Fibroblast of skin of left quadriceps (primary cell): ENCODE measurements at regions not wholly inside any gene's neighbourhood (a gene's known extent, or its start where the extent isn't known, plus 50 kb on each side); places are given as distances from the start of the nearest gene placed in this dataset.
A peak's percentile ranks its signal among the peaks of the same experiment; 100 is the strongest.

ENCODE experiments used
- DNase-seq, 2 experiments: peaks; one replicate each; pipeline ENCODE4 v3.0.0-alpha.2; 2013; ENCODE audit warnings: low read depth in 2 of 2

DNA sequence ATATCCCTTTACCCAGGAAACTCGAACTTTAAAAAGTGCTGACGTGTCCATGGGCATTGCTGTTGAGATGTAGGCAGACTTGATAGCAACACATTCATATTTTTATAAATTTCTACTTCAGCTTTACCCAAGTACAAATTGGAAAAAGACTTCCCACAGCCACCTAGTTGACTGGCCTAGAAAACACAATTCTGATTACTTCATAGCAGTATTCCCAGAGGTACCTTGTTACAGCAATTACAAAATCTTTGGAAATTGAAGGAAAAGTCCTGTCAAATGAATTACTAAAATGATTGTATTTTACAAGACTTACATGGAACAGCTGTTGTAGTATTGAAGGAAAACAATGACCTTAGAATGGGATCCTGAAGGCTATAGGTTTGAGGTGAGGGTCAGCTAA, 130.7 kb upstream of the NREP start:
- no peak for DNase-seq

DNA sequence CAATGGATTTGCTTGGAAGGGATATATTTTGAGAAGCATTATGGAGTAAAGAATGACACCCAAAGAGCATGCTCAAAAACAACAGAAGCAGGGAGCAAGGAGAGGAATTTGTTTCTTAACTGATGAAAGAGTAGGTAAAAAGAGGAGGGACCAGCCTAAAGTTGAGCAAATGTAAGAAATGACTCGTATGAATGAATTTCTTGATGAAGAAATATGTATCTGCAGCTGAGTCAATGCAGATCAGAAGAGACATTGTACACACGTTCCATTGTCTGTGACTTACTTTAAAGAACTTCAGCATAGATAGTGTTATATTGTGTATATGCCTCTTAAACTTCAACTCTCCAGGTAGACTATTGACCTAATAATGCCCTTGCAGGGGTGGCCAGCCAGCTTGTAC, 112.7 kb upstream of the NREP start:
- DNase-seq: peak; percentile 35 to 44

DNA sequence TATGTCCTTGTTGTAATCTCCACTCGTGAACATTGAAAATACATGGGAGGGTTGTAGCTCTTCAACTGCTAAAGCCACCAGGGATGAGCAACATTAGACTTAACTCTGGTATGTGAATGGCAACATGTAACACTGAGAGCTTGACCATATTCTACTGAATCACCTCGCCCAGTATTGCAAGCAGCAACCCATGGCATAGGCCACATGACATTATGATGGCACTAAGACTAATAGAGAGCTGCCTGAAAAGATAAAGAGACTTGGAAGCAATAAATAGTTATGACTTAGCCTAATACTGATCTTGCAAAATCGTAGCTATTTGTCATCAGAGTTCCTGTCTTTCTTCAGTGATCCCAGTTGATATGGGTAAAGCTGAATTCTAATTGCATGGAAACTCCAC, 108.4 kb upstream of the NREP start:
- DNase-seq: no peak

DNA sequence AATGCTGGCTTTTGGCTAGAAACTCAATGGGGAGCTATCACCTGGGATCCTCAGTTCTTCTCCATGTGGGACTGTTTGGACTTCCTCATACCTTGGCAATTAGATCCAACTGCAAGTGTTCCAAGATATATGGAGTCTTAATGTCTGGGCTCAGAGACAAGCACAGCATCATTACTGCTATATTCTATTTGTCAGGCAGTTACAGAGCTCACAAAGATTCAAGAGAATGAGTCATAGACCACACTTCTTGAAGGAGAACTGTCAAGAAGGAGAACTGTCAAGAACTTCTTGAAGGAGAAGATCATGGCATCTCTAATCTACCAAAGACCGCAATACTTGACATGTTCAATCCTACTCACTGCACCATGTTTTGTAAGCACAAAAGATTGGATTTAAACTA, 106.8 kb upstream of the NREP start:
- no peak for DNase-seq

DNA sequence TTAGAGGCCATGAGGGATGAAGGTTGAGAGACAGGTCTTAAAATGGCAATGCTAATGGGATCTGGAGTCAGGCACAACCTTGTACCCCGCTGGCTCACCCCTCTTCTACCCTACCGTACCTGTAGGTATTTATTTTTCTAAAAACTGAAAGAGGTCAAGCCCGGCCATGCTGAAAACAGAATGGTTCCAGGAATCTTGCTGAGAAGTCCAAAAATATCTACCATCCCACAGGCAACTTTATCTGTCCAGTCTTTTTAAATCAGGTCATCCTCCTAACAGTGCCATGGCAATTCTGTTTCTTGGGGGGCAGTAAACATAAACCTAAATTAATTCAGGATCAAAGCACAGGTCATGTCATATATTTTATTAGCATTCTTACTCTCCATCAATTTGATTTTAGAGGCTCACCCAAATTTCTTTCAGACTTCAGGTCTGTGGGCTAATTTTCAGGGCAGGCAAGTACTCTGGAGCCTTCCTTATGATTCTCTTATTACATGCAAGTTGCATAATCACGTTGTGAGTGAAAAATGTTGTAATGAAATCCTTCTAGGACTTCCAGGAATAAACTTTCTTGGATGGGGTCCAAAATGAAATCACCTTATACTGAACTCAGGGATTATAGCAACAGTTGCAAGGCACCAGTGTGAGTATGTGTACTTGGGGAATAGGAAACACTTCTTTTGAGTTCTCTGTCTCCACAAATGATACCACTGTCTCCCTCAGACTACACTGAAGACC, 102.7 kb upstream of the NREP start:
- peak; percentile 90 to 91 for DNase-seq

DNA sequence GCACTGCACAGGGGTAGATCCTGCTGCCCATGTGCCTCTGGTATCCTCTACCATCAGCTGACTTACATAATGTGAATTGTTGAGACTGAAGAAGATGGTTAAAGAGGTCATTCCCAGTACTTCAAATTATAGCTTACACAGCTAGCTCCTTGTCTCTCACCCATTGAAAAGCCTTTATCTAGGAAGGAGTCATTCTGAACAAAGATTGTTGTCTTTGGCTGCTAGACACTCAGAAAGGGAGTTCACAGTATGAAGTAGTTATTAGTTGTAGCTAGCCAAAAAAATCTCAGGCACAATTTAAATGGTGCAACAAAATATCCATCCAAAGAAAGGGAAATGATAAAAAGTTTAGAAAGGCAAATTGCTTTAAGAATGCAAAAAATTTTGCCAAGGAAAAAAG, 102.0 kb upstream of the NREP start:
- DNase-seq: no peak

DNA sequence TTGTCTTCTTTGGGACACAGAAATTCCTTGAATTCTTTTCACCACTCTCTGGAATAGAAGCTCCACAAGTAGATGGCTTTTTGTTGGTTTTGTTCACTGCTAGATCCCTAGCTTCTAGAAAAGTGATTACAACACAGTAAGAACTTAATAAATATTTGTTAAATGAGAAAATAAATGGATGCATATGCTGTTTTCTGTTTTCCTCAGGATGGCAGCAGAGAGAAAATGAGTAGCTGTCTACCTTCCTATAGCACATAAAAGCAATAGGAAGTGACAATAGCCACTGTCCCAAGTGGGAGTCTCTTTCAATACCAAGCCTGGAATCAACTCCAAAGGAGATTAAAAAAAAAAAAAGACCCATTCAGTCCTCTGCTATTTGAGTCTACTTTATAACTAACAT, 100.6 kb upstream of the NREP start:
- no peak for DNase-seq

DNA sequence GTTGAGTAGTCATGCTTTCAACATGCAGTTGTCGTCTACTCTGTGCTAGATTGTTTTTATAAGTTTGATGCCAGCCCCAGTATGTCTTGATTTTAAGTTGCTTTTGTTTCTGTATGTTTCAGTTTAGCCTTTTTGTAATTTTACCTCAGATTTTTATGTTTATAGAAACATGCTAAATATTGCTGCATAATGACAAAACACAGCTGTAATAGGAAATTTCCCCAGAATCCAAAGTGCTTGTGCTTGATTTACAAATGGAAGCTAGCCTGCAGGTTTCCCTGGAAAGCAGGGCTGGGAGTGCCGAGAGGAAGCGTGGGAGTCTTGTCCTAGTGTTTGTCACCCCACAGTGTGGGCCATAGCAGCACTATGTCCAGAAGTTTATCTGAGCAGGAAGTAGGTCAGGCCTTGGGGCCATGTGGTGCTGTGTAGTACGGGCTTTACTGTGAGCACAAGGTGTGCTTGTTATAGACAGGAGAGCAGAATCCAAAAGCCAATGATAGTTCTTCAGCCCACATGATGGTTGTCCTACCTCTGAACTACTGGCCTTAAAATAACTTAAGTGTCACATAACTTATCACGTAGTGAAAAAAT, 100.0 kb upstream of the NREP start:
- DNase-seq: no peak

DNA sequence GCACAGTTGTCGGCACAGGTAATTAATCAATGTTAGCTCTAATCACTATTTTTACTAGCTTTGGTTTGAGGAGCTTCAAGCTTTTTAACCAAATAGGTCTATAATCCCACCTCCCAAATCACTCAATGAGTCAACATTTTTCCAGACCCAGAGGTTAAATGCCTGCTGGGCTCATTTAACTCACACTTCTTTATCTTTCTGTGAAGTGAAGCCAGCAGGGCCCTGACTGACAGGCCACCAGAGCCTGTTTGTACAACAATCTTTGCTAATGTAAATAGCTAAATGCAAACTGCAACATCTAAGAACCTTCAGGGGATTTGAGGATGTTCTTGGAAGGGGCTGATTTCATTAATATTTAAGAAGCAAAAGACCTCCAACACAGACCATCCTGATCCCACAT, 98.4 kb upstream of the NREP start:
- no peak for DNase-seq

DNA sequence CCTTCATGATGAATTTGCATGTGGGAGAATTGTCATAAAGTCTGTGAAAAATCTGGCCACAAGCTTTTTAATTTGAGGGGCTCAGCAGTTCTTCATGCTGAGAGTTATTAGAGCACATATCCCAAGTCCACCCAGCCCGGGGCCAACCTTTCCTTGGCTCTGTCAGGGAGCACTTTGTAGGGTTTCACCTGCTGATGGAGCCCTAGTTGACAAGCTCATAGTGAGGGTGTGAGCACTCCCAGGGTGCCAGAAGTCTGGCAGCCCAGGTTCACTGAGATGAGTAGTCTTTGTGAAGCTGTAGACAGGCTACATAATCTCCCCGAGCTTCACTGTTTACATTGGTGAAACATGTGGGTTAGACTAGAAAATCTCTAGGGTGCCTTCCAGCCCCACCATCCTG, 97.2 kb upstream of the NREP start:
- DNase-seq: no peak

DNA sequence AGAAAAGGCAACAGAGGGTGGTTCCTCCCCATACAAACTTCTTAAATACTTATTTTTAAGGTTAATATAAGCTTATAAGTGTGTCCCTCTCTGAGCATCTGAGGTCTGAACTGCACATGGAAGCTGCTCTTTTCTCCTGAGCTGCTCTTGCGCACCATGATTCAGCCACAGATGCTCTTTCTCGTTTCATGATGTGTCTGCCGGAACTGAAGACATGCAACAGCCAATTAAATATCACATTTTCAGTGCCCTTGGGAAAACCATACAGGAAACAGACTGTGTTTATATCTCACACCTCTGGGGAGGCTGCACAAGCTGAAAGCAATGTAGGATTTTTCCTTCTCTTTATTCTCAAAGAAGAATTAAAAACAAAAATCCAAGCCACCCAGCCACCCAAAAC, 96.8 kb upstream of the NREP start:
- peak in 1 of 2 experiments; percentile 21 for DNase-seq

DNA sequence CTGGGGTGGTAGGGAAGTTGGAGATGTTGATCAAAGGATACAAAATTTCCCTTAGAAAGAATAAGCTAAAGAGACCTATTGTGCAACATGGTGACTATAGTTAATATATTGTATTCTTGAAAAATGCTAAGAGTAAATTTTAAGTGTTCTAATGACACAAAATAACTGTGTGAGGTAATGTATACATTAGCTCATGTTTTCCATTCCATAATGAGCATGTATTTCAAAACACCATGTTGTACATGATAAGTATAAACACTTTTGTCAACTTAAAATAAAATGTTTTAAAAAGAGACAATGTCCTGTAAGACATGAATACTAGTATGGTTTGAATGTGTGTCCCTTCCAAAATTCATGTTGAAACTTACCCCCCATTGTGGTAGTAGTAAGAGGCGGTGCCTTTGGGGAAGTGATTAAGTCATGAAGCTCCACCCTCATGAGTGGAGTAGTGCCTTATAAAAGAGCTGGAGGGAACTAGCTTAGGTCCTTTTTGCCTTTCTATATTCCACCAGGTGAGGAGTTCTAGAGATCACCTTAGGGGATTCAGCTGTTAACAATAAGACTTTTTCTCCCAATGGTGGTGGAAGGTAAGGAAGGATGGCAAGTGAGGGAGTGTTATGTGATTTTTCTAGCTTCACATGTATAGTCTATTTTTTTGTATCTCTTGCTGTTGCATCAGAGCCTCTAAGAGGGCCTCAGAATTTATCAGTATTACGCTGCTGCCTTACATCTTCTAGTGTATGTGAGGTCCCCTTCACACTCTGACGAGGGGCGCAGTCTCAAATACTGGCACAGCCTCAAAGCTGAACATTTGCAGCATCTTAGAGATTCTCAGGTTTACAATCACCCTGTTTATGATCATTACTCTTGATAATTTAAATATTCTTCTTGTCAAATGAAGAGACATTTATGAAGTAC, 94.9 kb upstream of the NREP start:
- no peak for DNase-seq

DNA sequence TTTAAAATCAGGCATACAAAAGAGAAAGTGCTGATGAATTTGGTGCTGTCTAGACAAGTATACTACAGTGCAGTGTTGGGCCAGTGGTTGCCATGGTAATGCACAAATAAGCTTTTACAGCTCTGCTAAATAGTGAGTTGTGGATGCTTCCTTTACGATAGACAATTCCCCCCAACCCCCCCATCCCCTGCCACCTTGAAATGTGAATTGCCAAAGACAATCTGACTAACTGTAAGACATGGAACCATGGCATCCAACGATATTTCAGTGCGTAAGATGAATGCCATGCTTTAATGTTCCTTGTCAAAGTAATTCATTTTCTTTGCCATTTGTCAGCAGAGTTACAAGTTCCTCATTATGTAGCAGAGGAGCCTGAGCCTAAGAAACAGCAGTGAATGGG, 91.5 kb upstream of the NREP start:
- no peak for DNase-seq

DNA sequence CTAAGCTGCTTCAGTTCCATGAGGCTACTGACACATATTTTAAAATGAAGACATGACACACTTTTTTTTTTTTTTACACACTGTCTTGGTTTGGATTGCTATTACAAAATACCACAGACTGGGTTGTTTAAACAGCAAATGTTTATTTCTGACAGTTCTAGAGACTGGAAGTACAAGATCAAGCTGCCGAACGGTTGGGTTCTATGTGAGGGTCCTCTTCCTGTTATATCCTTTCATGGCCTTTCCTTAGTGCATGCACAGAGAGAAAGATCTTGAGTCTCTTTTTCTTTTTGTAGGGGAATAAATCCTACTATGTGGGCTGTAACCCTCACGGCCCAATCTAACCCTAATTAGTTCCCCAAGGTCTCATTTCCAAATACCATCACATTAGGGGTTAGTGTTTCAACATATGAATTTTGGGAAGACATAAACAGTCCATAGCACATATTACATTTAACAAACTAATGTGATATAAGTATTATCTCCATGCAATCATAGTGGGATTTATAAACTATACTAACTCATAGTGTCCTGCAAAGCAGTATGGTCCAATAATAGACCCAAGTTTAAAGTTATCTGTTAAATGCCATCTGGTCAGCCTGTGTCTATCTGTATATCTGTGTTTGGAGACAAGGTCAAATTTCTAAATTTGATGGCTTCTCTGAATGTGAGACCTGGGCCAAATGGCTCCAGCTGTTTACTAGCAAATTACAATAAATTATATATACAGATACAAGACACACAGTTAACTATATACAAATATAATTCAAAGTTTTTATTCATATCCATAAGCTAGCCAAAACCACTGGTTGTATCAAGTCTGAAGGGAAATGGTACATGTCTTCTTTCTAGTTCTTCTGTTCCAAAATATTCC, 90.3 kb upstream of the NREP start:
- DNase-seq: no peak

DNA sequence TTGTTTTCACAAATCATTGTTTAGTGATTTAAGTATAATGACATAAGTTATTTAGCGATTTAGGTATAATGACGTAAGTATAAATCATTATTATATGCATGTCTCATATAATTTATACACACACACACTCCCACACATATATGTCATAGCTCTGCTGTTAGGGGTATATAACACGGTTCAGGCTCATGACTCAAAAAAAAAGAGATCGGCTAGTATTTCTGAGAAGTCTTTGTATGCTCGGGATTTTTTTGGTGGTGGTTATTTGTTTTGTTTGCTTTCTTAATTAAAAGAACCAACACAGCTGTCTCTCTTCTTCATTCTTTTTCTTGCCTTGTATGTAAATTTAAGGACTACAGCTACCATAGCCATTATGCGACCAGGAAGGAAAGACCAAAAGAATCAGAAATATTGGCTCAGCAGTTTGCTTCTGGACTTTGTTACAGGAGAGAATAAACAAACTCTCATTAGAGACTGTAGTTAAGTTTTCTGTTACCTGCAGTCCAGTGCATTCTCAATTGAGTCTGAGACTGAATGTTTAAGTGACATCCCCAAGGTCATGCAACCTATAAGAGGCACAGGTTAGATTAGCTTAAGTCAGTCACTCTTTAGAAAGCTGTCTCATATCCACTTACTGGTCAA, 83.2 kb upstream of the NREP start:
- no peak for DNase-seq

DNA sequence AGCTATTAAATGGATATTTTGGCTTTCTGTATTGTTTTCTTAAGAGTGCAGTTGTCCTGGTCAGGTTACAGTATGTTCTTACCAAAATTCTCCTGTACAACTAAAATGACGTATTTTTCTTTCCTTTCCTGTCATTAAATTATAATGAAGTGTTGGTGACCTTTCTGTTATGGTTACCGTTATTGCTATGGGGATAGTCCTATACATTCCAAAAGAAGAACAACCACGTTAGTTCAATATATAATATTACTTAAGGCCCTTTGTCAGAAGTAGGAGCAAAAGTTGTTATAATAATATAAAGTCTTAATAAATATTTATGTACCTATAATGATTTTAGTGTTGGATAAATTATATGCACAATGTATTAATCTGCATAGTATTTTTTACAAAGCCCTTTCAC, 82.4 kb upstream of the NREP start:
- DNase-seq: no peak

DNA sequence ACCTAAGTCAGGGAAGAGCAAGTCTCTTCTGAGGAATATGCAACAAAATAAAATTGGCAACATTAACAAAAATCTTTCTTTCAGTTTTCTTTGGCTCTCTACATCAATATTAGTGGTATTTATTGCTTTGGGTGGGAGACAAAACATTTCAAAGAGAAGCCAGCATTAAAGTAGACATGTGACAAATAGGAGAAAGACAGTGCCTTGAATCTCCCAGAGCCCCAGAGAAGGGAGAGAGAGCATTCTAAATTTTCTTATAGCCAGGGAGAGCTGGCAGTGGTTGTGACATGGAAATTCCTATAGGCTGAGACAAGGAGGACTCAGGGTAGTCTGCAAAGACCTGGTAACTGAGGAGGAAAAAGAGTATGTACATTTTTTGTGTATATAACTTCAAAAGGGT, 79.4 kb upstream of the NREP start:
- no peak for DNase-seq

DNA sequence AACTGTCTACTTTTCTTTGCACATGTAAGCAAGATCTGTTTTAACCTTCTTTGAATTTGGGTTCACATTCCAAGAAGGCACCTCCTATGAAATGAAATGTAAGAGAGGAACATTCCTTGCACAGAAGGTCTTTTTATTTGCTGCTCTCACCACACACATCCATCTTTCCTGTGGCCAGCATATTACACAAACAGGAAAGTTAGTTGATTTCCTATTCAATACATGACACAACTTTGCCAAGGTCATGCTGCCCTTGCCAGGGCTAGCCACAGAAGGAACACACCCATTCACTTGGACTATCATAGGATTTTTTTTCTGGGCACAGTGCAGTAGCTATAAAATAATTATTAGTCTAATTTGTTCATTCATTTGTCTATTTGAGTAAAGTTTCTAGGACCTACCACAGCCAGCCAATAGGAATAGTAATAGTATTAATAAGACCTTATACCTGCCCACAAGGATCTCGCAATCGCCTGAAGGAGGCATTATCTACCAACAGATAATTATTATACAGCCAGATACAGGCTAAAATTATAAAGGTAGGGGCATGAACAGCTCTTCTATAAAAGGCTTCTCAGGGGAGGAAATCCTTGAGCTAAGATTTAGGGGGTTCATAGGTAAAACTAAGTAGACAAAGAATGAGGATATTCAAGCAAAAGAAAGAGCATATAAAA, 78.1 kb upstream of the NREP start:
- no peak for DNase-seq

DNA sequence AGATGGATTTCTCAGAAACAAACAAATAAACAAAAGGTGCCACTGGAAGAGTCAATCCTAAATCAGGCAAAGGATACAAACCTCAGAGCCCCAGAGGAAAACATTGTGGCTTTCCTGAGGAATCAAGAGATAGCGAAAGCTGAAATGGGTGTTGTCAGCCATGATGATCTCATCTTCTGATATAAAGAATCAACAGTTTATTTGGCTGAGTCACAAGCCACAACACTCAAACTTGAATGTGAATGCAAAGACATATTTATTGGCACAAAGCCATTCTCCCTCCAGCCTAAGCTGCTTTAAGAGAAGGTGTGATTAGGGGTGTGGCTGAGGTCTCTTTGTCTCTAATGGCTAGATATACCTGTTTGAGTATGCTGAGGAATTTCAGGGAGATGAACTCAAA, 73.3 kb upstream of the NREP start:
- DNase-seq: peak; percentile 24 to 42

DNA sequence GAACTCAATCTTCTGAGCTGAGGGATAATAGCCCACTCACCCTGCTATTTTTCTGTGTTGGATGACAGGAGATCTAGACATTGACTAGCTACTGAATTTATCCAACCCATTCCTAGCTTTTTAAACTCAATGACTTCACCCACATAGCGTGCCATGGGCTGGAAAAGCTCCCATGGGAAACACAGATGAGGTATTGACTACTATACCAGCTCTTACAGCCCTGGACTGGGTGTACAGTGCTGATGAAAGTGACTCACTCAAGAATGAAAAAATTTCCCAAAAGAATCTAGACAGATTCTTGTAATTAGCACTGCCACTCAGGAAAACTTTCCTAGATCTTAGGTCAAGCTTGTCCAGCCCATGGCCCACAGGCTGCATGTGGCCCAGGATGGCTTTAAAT, 72.7 kb upstream of the NREP start:
- DNase-seq: peak; percentile 72 to 73

DNA sequence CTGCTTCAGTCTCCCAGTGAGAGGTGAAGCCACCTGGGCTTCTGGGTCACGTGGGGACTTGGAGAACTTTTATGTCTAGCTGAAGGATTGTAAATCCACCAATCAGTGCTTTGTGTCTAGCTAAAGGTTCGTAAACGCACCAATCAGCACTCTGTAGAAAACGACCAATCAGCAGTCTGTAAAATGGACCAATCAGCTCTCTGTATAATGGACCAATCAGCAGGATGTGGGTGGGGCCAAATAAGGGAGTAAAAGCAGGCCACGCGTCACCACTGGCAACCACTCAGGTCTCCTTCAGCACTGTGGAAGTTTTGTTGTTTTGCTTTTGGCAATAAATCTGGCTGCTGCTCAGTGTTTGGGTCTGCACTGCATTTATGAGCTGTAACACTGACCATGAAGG, 69.1 kb upstream of the NREP start:
- DNase-seq: no peak
